GM18498 (cell line): ENCODE measurements at regions not wholly inside any gene's neighbourhood (a gene's known extent, or its start where the extent isn't known, plus 50 kb on each side); places are given as distances from the start of the nearest gene placed in this dataset.
"Not testable (repeated sequence)": the region's sequence is repeated elsewhere in the genome, so short reads cannot be mapped to it uniquely, and the experiment has no call there.

Experiments used
- ATAC-seq: cut with Tn5 transposase; IDR thresholded peaks from one replicate; pipeline ENCODE4 v1.9.1; 2021; ENCODE audit warnings: mild to moderate bottlenecking, moderate library complexity; ENCODE audit not compliant: unreplicated experiment

GRCh38 chr9:115847216-115847615 is 306.4 kb upstream of the PAPPA start:
- ATAC-seq, result no peak

GRCh38 chr9:115849679-115850412 is 303.7 kb upstream of the PAPPA start:
- no peak for ATAC-seq

GRCh38 chr9:115850548-115851304 is 302.9 kb upstream of the PAPPA start:
- ATAC-seq, result no peak

- no peak for ATAC-seq
These were observed 298.0 kb upstream of the PAPPA start for GRCh38 chr9:115855458-115856133.

- ATAC-seq, result not testable (repeated sequence)
These were observed 295.2 kb upstream of the PAPPA start for GRCh38 chr9:115858421-115858820.

GRCh38 chr9:115862021-115862420 is 291.6 kb upstream of the PAPPA start:
- ATAC-seq, result no peak

- ATAC-seq, result no peak
These were observed 289.0 kb upstream of the PAPPA start for GRCh38 chr9:115864581-115864980.

GRCh38 chr9:115867326-115867725 is 286.3 kb upstream of the PAPPA start:
- no peak for ATAC-seq

GRCh38 chr9:115877852-115878438 is 275.6 kb upstream of the PAPPA start:
- ATAC-seq, result no peak

GRCh38 chr9:115879451-115879850 is 274.1 kb upstream of the PAPPA start:
- ATAC-seq, result no peak

- no peak for ATAC-seq
These were observed 273.2 kb upstream of the PAPPA start for GRCh38 chr9:115880221-115880885.

GRCh38 chr9:115882911-115883310 is 270.7 kb upstream of the PAPPA start:
- ATAC-seq, result no peak

GRCh38 chr9:115883467-115884329 is 269.9 kb upstream of the PAPPA start:
- no peak for ATAC-seq

- ATAC-seq, result no peak
These were observed 268.7 kb upstream of the PAPPA start for GRCh38 chr9:115884846-115885245.

- no peak for ATAC-seq
These were observed 265.5 kb upstream of the PAPPA start for GRCh38 chr9:115888131-115888530.

GRCh38 chr9:115891929-115892328 is 261.7 kb upstream of the PAPPA start:
- no peak for ATAC-seq

GRCh38 chr9:115898478-115898877 is 255.1 kb upstream of the PAPPA start:
- not testable (repeated sequence) for ATAC-seq

- no peak for ATAC-seq
These were observed 252.9 kb upstream of the PAPPA start for GRCh38 chr9:115900698-115901097.

GRCh38 chr9:115910959-115911358 is 242.6 kb upstream of the PAPPA start:
- no peak for ATAC-seq

GRCh38 chr9:115912086-115912485 is 241.5 kb upstream of the PAPPA start:
- ATAC-seq, result no peak
